Testis (tissue), 2 donors: ENCODE measurements at regions not wholly inside any gene's neighbourhood (a gene's known extent, or its start where the extent isn't known, plus 50 kb on each side); places are given as distances from the start of the nearest gene placed in this dataset.
"Not testable (repeated sequence)": the region's sequence is repeated elsewhere in the genome, so short reads cannot be mapped to it uniquely, and the experiment has no call there.

Source experiments
- DNase-seq: peaks from one replicate; pipeline ENCODE4 v3.0.0-alpha.2; 2019
- H3K27ac ChIP-seq, 2 donors: fragments of 200-600 bp; sonication (generic); one replicate each; pipeline ENCODE4 v1.5.1; 2019
- H3K27me3 ChIP-seq: fragments of 200-600 bp; sonication (generic); one replicate; pipeline ENCODE4 v1.5.1; 2019
- H3K36me3 ChIP-seq: fragments of 200-600 bp; sonication (generic); one replicate; pipeline ENCODE4 v1.5.1; 2017; ENCODE audit warnings: low read depth; ENCODE audit errors: missing control alignments
- H3K4me1 ChIP-seq: fragments of 200-600 bp; sonication (generic); one replicate; pipeline ENCODE4 v1.5.1; 2019
- H3K4me3 ChIP-seq, 2 donors: fragments of 200-600 bp; sonication (generic); one replicate each; pipeline ENCODE4 v1.5.1; 2017 to 2019
- H3K9me3 ChIP-seq: fragments of 200-600 bp; sonication (generic); one replicate; pipeline ENCODE4 v1.5.1; 2017
- POLR2A ChIP-seq: fragments of 450-650 bp; IDR thresholded peaks from one replicate; pipeline ENCODE4 v1.6.1; 2017; ENCODE audit warnings: antibody characterized with exemption, mild to moderate bottlenecking, moderate library complexity
- WGBS, 2 donors: methylation state at CpG; one replicate each; pipeline ENCODE4 v1.1.5; 2018; 5-methylcytosine and 5-hydroxymethylcytosine counted together
- intact Hi-C: fragments of 100-400 bp; cut with DNase I; formaldehyde crosslinking; loops from one replicate; pipeline ENCODE4 v1.15.1; 2023; ENCODE audit warnings: low total_unique reads
- TF ChIP-seq, protein P1 (sequence below), 3 experiments: fragments of 450-650 bp in 2 of 3; fragments of 200-600 bp in 1 of 3; sonication (generic) in 1 of 3; IDR thresholded peaks; one replicate each; pipeline ENCODE4 v1.5.1; 2016 to 2019; ENCODE audit warnings: antibody characterized with exemption in 3 of 3, mild to moderate bottlenecking in 2 of 3, moderate library complexity in 1 of 3

DNA sequence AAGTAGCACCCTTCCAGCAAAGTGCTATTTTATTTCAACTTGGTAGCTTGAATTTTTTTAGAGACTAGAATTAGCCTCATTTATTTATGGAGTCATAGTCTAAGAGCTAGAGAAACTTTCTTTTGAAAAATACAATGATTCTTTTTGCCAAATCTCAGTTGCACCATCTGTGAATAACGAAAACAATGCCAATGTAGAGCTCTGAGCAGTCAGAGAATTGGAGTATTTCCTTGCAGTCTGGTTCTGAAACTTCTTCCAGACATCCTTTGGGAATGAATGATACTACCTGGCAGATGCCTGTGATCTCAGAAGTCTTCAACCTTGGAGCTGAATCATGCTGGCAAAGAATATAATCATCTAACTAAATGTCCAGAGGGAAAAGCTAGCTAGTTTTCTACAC is 511.5 kb upstream of the CYLC2 start:
- Histone ChIP-seq H3K4me1 (no peaks in the 10 kb centered on the region), H3K27ac (no peak overlapping the region), H3K9me3 (no peaks in the 10 kb centered on the region), H3K4me3 (no peak overlapping the region), H3K36me3 (no peaks in the 10 kb centered on the region), H3K27me3 (no peaks in the 10 kb centered on the region)
- intact Hi-C loops: no loop called here
- DNase-seq: no peak
- TF ChIP-seq, protein P1, sequence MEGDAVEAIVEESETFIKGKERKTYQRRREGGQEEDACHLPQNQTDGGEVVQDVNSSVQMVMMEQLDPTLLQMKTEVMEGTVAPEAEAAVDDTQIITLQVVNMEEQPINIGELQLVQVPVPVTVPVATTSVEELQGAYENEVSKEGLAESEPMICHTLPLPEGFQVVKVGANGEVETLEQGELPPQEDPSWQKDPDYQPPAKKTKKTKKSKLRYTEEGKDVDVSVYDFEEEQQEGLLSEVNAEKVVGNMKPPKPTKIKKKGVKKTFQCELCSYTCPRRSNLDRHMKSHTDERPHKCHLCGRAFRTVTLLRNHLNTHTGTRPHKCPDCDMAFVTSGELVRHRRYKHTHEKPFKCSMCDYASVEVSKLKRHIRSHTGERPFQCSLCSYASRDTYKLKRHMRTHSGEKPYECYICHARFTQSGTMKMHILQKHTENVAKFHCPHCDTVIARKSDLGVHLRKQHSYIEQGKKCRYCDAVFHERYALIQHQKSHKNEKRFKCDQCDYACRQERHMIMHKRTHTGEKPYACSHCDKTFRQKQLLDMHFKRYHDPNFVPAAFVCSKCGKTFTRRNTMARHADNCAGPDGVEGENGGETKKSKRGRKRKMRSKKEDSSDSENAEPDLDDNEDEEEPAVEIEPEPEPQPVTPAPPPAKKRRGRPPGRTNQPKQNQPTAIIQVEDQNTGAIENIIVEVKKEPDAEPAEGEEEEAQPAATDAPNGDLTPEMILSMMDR (IDR thresholded peaks at IDR 0.05): no peak
- no peak for TF ChIP-seq POLR2A
- 64 to 91% methylated on average over 1 of the region's 1 CpG for WGBS, 2 donors

DNA sequence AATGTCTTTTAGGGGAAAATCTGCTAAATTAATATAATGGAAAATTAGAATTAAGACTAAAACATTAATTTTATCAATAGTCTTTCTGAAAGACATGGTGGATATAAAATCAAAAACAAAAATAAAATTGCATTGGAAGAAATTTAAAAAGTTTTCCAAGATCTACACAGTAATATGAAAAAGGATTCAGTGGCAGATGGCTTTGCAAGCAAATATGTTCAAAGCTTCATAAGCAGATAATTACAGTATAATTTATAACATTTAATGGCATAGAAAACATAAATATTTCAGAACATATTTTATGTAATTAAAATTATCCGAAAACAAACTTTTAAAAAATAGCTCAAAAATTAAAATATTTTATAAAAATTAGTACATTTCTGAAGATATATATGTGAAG is 512.4 kb upstream of the CYLC2 start:
- DNase-seq: no peak
- Histone ChIP-seq H3K27me3 (no peaks in the 10 kb centered on the region), H3K4me3 (no peak overlapping the region), H3K9me3 (no peaks in the 10 kb centered on the region), H3K36me3 (no peaks in the 10 kb centered on the region), H3K27ac (no peak overlapping the region), H3K4me1 (no peaks in the 10 kb centered on the region)
- intact Hi-C loops: no loop called here
- TF ChIP-seq, protein P1 (IDR thresholded peaks at IDR 0.05): no peak
- TF ChIP-seq POLR2A: no peak
- 91 to 98% methylated on average over 1 of the region's 1 CpG for WGBS, 2 donors

DNA sequence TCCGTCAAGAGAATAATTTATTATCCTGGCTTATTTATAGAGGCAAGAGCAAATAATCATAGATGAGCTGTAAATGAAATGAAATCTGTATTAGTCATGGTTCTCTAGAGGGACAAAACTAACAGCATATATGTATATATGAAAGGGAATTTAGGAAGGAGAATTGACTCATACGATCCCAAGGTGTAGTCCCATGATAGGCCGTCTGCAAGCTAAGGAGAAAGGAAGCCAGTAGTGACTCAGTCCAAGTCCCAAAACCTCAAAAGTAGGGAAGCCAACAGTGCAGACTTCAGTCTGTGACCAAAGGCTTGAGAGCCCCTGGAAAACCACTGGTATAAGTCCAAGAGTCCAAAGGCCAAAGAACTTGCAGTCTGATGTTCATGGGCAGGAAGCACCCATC is 515.9 kb upstream of the CYLC2 start:
- 84 to 93% methylated on average over 3 of the region's 3 CpGs for whole genome bisulfite sequencing, 2 donors
- TF ChIP-seq POLR2A: no peak
- TF ChIP-seq, protein P1 (IDR thresholded peaks at IDR 0.05): no peak
- intact Hi-C loops: no loop called here
- Histone ChIP-seq H3K9me3 (no peaks in the 10 kb centered on the region), H3K27ac (no peak overlapping the region), H3K4me1 (no peaks in the 10 kb centered on the region), H3K4me3 (no peak overlapping the region), H3K27me3 (no peaks in the 10 kb centered on the region), H3K36me3 (no peaks in the 10 kb centered on the region)
- DNase-seq: no peak

DNA sequence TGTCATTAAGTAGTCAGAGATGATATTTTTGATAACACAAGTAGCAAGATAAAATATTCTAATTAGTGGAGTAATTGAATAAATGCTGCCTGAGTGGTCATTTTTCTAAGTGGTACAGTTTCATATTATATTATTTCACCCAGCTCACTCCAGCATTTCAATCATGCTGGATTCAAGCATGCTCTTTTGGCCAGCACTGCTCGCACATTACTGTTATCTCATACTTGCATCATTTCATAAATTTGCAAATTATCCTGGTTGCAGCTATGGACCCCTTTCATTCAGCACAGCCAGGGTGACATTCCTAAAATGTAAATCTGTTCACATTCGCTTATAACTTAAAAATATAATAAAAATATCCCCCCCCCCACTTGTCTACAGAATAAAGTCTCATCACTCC is 520.8 kb upstream of the CYLC2 start:
- no peaks in the 10 kb centered on the region for H3K27me3 ChIP-seq
- intact Hi-C loops: no loop called here
- 81 to 88% methylated on average over 2 of the region's 2 CpGs for WGBS, 2 donors
- no peaks in the 10 kb centered on the region for H3K36me3 ChIP-seq
- no peak for DNase-seq
- no peaks in the 10 kb centered on the region for H3K9me3 ChIP-seq
- no peak overlapping the region for H3K4me3 ChIP-seq
- no peak overlapping the region for H3K27ac ChIP-seq
- H3K4me1 ChIP-seq: no peaks in the 10 kb centered on the region
- TF ChIP-seq POLR2A: no peak
- TF ChIP-seq, protein P1 (IDR thresholded peaks at IDR 0.05): no peak

DNA sequence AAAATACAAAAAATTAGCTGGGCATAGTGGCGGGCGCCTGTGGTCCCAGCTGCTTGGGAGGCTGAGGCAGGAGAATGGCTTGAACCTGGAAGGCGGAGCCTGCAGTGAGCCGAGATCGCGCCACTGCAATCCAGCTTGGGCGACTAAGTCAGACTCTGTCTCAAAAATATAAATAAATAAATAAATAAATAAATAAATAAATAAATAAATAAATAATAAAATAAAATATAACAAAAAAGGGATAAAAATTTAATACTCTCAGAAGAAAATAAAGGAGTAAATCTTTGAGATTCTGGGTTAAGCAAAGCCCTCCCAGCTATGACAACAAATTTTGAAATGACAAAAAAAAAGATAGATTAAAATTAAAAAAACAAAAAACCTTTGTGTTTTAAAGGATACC is 525.7 kb upstream of the CYLC2 start:
- H3K36me3 ChIP-seq, intact Hi-C loops, H3K27ac ChIP-seq, DNase-seq, H3K4me3 ChIP-seq, H3K27me3 ChIP-seq, H3K4me1 ChIP-seq, H3K9me3 ChIP-seq: not testable (repeated sequence)
- WGBS, 2 donors: 81 to 84% methylated on average over 7 of the region's 7 CpGs
